G401 (cell line): ENCODE measurements at regions not wholly inside any gene's neighbourhood (a gene's known extent, or its start where the extent isn't known, plus 50 kb on each side); places are given as distances from the start of the nearest gene placed in this dataset.
A peak's percentile ranks its signal among the peaks of the same experiment; 100 is the strongest.
"Not testable (repeated sequence)": the region's sequence is repeated elsewhere in the genome, so short reads cannot be mapped to it uniquely, and the experiment has no call there.

Source experiments
- DNase-seq: peaks from one replicate; pipeline ENCODE4 v3.0.0-alpha.2; 2015; ENCODE audit warnings: low spot score
- in situ Hi-C: cut with HindIII; loops from 2 replicates; pipeline ENCODE4 v1.10.0; 2016; ENCODE audit warnings: low sequenced_read_pairs, mixed read lengths

DNA sequence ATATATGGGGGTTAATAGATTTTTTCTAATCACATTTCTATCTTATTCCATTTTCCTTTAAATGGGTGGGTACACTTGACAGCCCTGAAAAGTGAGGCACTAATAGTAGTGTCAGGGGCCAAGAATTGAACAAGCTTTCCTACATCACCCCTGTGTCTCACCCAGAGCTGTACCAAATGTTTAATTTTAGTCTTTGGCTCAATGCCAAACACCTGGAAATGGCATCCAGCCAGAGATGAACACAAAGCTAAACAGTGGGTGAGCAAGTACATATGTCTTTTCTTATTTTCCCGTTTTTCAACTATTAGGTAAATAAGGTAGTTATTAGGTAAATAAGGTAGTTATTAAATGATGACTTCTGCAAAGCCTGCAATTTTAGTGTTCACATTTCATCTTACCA is 276.3 kb upstream of the ERBB4 start:
- no peak for DNase-seq
- in situ Hi-C loops = no loop called here

DNA sequence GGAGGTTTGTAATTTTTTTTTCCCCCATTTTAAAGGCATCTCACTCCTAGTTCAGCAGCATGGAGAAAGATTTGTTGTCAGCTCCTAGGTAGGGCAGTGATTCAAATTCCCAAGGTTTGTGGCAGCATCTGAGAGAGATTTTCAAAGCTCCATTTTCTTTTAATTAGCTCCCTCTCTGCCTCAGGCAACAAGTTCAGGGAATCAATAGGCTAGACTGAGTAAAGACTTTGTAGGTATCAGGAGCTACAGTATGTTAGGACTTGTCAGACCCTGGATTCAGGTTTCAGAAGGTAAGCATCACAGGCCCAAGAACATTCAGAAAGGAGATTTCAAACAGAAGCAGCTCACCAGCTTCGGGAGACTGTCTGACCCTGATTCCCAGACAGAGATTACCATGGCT is 273.3 kb upstream of the ERBB4 start:
- DNase-seq = no peak
- in situ Hi-C loops = no loop called here

DNA sequence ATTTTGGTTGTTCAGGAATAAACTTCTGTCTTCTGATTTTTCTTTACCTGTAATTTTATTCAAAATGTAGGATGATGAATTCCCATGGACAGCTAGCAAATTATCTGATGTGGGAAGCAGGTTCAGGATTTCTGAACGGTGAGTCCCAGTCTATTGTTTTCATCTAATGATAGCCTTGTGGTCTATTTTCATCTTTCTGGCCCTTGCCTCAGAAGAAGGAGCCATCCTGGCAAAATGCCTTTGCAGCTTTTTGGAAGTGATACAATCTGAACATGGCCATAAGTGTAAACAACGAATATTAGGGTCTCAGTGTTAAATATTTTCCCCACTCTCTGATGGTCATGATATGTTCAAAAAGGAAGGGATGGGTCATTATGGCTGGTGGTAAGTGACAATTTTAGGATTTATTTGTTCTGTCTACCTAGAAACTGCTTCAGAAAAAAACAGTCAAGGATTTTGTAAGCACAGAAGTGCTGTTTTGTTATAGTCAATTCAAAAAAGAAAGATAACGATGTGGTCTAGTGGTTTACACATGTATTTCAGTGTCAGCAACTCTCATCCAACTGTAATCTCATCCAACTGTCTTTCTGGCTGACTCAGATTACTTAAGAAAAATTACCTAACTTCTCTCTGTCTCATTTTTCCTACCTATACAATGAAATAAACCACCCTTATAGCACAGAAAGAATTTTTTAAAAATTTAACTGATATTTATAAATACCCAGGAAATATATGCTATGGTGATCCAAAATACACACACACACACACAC is 272.6 kb upstream of the ERBB4 start:
- in situ Hi-C loops = no loop called here
- DNase-seq = no peak

DNA sequence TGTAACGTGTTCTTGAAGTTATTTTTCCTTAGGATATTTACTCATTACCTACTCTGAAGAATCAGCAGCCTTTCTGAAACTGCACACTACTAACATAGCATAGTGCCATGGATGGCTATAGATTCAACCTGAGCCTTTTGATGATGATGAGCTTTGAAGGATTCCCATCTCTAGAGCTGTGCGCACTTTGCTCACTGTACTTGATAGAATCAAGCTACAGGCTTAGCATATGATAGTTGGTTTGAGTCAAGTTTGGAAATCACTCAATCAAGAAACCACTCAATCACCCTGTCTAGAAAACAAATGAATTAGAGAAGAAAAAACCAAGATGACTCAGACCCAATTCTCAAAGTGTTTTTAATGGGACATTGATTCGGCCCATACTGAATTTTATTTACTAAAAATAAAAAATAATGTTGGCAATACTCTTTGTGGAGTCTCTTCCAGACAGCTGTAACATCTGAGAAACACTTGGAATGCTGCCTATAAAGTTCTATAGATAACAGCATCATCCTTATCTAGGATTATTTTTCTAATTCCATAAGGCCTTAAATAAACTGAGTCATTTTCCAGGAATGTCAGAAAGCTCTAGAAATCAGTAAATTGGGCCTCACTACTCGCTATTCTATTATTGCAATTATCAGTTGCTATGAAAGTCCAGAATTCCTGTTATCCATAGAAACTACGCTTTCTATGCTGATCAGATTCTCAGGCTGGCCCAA is 259.0 kb upstream of the ERBB4 start:
- no peak for DNase-seq
- in situ Hi-C loops = no loop called here

DNA sequence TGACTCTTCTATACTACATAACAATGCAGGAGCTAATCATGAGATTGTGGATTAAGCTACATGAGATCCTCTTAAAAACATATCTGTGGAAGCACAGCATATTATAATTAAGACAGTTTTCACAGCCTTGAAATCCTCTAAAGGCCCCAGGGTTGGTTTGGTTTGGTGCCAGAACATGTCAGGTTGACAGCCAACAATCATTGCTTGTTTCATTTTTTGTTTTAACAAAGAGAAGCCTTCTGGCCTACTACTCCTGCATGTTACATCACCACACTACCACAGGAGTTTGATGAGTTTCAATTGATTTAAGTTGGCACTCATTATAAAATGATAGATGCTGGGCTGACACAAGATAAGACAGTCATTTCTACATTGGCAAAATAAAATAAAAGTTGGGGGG is 255.9 kb upstream of the ERBB4 start:
- in situ Hi-C loops = no loop called here
- no peak for DNase-seq

DNA sequence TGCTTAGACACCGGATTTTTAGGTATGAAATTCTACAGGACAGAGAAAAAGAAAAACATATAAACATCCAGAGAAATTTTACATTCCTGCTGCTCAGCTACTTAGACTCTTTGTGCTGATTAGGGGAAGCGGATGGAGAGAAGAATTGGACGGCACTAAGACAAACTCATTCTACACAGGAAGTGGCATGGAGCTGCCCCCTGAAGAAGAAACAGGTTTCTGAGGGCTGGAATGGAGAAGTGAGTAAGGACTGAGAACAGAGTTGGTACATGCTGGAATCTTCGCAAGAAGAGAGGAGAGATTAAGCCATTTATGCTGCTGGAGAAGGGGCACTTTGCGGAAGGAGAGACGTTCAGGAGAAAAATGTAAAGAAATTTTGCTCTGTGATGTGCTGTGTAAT is 253.0 kb upstream of the ERBB4 start:
- in situ Hi-C loops = no loop called here
- DNase-seq = no peak

DNA sequence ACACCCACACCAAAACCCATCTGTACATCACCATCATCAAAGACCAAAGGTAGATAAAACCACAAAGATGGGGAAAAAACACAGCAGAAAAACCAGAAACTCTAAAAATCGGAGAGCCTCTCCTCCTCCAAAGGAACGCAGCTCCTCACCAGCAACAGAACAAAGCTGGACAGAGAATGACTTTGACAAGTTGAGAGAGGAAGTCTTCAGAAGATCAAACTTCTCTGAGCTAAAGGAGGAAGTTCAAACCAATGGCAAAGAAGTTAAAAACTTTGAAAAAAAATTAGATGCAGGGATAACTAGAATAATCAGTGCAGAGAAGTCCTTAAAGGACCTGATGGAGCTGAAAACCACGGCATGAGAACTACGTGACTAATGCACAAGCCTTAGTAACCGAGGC is 247.5 kb upstream of the ERBB4 start:
- in situ Hi-C loops, DNase-seq: not testable (repeated sequence)

DNA sequence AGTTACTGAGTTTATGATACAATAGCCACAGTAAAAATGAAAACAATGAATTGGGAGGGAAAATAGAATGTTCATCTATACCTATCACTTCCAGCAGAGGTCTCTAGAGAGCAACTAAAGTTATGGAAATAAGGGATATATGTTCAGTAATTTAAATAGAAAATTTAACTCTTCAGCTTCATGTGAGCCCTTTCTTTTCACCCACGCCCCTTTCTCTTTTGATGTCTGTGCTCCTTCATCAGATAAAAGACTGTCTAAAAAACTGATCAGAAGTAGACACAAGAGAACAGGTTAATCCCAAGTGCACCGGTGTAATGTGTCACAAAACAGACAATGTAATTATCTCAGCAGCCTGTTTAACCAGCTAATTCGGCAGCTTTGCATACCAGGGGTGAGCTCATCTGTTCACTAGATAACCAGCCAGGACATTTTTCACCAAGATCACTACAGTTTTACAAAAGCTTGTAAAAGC is 238.5 kb upstream of the ERBB4 start:
- in situ Hi-C loops = no loop called here
- peak; percentile 23 for DNase-seq

DNA sequence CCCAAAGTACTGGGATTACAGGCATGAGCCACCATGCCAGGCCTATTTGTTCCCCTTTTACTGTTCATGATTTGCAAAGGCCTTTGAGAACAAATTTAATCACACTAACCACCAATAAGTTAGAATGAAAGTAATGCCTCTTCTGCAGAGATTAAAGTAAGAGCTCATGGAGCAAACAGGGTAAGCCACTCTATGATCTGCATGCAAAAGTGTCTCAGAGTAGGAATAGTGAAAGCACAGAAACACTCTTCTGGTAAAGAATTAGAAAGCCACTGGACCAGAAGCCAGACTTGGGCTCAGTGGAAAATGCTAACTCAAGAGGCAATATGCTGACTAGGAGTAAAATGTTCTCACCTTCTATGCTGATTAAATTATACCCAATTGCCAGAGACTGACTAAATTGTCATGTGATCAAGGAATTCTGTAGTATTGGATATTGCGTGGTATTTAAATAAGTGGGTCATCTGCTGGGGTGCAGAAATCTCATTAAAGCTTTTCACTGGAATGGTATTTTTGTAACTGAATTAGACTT is 235.3 kb upstream of the ERBB4 start:
- no peak for DNase-seq
- in situ Hi-C loops = no loop called here

DNA sequence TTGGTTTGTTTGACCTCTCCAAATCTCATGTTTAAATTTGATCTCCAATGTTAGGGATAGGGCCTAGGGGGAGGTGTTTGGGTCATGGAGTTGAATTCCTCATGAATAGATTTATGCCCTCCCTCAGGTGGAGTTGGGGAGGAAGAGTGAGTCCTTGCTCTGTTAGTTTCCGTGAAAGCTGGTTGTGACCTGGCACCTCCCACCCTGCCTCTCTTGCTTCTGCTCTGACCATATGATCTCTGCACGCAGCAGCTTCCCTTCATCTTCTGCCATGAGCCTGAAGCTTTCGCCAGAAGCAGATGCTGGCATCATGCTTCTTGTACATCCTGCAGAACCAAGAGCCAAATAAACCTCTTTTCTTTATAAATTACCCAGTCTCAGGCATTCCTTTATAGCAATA is 231.6 kb upstream of the ERBB4 start:
- in situ Hi-C loops = no loop called here
- DNase-seq = no peak

DNA sequence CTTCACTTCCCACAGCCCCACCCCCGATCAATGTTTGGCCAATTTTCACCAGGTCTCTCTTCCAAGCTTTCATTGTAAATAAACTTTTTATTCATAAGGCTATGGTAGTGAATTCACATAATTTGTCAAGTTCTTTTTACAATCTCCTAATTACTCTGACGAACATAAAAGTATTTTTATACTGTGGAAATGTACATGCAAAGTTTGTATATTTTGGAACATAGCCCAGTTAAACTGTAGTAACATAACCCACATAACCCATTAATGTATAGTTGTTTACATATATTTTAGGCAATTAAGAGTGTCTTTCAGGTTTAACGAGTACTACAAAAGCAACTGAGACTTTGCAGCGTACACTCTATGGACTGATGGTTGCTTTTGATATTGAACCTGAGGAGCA is 228.3 kb upstream of the ERBB4 start:
- DNase-seq = no peak
- in situ Hi-C loops = no loop called here

DNA sequence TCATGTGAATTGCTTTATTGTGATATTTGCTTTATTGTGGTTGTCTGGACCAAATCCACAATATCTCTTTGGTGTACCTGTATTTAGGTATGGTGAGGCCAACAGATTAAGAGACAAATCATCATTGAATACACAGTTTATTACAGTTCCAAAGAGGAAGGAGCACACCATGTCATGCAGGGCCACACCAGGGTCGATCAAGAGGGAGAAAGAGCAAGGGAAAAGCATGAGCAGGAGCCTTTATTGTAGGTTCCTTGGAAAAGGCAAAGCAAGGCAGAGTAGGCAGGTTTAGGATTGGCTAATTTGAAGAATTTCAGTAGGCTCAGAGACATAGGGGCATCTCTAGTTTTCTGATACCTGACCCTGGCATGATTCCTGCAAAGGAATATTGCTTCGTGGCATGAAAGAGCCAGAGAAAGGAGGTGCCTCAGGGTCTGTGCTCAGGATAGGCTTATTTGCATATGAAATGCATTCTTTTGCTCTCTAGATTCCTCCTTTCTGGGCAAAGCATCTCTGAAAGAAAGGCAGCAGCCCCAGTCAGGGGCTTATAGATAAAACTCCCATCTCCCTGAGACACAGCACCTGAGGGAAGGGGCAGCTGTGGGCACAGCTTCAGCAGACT is 214.2 kb upstream of the ERBB4 start:
- in situ Hi-C loops = no loop called here
- DNase-seq = no peak

DNA sequence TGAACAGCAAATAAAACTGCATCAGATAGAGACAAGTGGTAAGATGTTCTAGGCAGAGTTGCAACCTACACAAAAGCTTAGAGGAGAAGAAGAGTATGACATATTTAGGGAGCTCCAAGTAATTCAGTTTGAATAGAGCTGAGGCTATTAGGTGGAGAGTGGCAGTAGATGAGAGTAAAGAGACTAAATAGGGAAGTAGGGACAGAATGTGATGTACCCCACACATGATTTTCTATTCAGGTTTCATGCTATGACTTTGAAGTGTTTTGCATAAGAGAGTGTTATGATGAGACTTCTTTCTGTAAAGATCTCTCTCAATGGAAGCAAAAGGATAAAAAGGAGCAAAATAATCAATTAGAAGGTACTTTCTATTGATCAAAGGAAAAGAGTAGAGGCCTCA is 206.8 kb upstream of the ERBB4 start:
- no peak for DNase-seq
- in situ Hi-C loops = no loop called here

DNA sequence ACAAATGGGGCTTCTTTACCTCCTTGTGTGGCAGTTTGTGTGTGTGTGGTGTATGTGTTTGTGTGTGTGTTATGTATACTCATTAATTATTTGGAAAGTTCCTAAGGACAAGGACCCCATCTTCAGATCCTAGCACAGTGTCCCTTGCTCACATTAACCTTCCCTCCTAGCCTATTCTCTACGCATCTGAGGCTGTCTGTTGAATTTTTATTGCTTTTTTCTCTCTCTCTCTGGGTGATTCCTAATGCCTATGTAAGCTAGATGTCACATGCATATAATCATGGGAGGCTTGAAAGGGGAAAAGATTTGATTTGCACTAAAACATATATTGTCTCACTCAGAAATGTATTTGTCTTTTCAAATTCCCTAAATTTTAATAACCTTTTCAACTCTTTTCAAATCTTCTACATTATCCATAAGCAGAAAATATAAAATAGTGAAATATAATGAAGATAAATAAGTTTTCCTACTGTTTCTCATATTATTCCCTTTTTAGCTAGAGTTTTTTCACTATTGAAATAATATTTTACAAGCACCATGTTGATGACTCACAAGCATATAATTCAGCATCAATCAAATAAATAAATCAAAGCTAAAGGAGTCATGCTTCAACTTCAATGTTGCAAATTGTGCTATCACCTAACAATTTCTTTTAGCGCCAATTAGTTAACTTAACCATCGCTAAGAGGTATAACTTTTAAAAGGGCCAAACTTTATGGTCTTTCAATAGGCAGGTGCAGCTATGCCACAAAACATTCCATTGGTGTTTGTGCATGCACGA is 199.0 kb upstream of the ERBB4 start:
- DNase-seq = no peak
- in situ Hi-C loops = no loop called here

DNA sequence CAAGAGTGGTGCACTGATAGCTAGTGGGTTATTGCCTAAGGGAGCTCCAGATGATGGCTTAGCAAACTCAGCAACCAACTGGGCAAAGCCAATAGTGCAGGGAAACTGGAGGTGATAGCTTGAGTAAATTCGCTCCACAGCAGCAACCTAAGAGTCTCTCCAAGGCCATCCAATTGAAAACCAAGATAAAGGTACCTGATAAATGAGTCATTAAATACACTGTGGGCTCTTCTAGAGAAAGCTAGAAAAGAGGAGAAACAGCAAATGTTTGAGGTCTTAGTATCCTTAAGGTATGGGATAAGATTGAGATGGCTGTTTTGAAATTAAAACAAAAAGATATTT is 197.8 kb upstream of the ERBB4 start:
- in situ Hi-C loops = no loop called here
- DNase-seq = no peak

DNA sequence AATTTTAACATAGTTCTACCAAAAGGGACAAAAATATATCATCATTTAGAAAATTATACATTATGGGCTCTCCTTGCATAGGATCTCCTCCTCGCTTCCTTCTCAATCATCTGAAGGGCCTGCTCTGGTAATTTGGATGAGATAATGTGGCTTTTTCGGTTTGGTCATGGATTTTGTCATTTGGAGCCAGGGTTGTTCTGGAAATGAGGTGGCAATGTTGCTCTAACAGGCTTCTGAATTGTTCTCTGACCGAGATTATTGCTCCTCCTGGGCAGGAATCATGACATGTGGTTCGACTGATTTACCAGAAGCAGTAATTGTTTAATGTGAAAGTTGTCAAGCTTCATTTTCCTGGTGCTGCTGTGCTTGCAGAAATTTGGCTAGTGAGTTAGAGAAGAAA is 194.7 kb upstream of the ERBB4 start:
- in situ Hi-C loops = no loop called here
- no peak for DNase-seq

DNA sequence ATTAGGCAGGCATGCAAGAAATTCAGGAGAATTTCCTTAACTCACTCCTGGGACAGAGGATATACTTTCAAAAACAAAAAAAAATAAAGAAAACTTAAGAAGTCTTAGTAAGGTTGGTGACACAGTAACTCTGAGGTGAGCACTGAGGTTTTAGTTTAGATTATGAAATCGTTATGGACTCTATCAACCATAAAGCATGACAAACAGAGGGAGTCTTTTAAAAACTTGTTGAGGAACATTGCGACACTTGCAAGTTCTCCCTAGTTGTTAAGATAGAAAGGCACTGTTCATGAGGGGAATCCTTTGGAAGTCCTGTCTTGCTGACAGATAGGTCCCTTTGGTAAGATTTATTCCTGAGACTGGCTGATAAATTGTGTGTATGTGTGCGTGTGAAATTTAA is 194.3 kb upstream of the ERBB4 start:
- in situ Hi-C loops = no loop called here
- DNase-seq = no peak

DNA sequence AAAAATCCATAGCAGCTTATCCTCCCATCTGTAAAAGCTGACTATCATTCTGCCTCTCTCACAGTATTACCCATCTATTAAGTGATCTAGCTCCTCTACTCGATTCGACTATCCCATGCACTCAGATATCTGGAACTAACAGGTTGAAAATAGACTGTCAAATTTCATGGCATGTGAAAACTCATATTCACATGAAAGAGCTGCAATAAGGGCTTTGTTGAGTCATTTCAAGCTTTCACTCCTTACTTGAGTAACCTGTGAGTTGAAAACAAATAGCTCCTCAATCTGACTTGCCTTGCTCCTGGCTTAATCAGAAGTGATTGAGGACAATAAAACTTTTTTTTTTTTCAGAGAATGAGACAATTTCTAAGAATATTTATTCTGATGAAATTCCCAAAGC is 192.4 kb upstream of the ERBB4 start:
- DNase-seq = no peak
- in situ Hi-C loops = no loop called here

DNA sequence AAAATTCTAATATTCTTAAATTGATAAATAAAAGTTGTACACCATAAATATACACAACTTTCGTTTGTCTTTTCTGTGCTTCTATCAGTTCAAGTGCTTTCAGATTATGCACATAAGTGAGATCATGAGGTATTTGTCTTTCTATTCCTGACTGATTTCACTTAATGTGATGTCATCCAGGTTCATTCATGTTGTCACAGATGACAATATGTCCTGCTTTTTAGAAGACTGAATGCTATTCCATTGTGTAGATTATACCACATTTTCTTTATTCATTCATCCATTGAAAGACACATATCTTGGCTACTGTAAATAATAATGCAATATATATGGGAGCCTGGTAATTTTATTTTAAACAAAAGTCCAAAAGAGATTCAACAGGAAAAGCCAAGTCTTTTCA is 190.1 kb upstream of the ERBB4 start:
- in situ Hi-C loops = no loop called here
- no peak for DNase-seq

DNA sequence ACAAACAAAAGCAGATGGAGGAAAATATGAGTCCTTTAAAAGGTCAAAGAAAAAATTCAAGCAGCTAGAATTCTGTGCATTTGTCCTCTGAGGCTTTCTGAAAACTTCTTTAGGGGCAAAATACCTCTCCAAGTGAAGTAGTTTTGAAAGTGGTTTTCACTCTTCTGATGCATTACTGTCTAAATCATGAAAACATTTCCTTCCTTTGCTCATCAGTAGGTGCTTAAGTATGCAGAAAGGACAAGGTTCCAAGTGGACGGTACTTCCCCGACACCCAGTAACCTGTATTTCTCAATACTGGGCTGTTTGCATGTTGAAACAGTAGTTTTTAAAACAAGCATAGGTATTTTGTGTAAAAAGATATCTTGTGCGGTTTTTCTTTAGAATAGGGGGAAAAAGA is 189.1 kb upstream of the ERBB4 start:
- in situ Hi-C loops = no loop called here
- no peak for DNase-seq
